Loucy (cell line): ENCODE measurements at regions not wholly inside any gene's neighbourhood (a gene's known extent, or its start where the extent isn't known, plus 50 kb on each side); places are given as distances from the start of the nearest gene placed in this dataset.

ENCODE experiments used
- H2AFZ ChIP-seq: fragments of 200-600 bp; sonication (generic); 2 replicates; pipeline ENCODE4 v1.6.0; 2016; ENCODE audit warnings: antibody characterized with exemption, mild to moderate bottlenecking, low read length, moderate library complexity
- H3F3A ChIP-seq: fragments of 200-600 bp; 2 replicates; pipeline ENCODE4 v1.6.0; 2016; ENCODE audit warnings: antibody characterized with exemption, low read depth, mild to moderate bottlenecking
- H3K27me3 ChIP-seq: fragments of 200-600 bp; sonication (generic); 2 replicates; pipeline ENCODE4 v1.6.1; 2014; ENCODE audit warnings: low read length, mild to moderate bottlenecking; ENCODE audit not compliant: insufficient read depth, poor library complexity, severe bottlenecking
- H3K36me3 ChIP-seq: fragments of 200-600 bp; sonication (generic); 2 replicates; pipeline ENCODE4 v1.6.1; 2016; ENCODE audit warnings: low read length; ENCODE audit not compliant: insufficient read depth
- H3K4me1 ChIP-seq: fragments of 200-600 bp; sonication (generic); 2 replicates; pipeline ENCODE4 v1.5.1; 2014; ENCODE audit warnings: low read length, mild to moderate bottlenecking; ENCODE audit not compliant: insufficient read depth, poor library complexity, severe bottlenecking
- H3K4me2 ChIP-seq: fragments of 200-600 bp; sonication (generic); 2 replicates; pipeline ENCODE4 v1.6.0; 2014; ENCODE audit warnings: antibody characterized with exemption, low read length, low read depth, mild to moderate bottlenecking; ENCODE audit not compliant: poor library complexity, severe bottlenecking
- H3K4me3 ChIP-seq: fragments of 200-600 bp; sonication (generic); 2 replicates; pipeline ENCODE4 v1.5.1; 2014; ENCODE audit warnings: low read length, mild to moderate bottlenecking, mixed read lengths; ENCODE audit not compliant: poor library complexity, severe bottlenecking
- H3K79me2 ChIP-seq: fragments of 200-600 bp; sonication (generic); 2 replicates; pipeline ENCODE4 v1.6.1; 2014; ENCODE audit warnings: low read length; ENCODE audit not compliant: insufficient read depth
- H3K9ac ChIP-seq: fragments of 200-600 bp; sonication (generic); 2 replicates; pipeline ENCODE4 v1.6.0; 2014; ENCODE audit warnings: mild to moderate bottlenecking, low read depth, low read length, moderate library complexity; ENCODE audit not compliant: poor library complexity, severe bottlenecking
- H3K9me2 ChIP-seq: fragments of 200-600 bp; sonication (generic); replicated peaks from 2 replicates; pipeline ENCODE4 v1.6.1; 2016; ENCODE audit warnings: low read depth, low read length, mixed read lengths
- H3K9me3 ChIP-seq: fragments of 200-600 bp; sonication (generic); 2 replicates; pipeline ENCODE4 v1.6.1; 2014; ENCODE audit warnings: mild to moderate bottlenecking, antibody characterized with exemption, low read length, low read depth; ENCODE audit not compliant: insufficient read depth
- H4K20me1 ChIP-seq: fragments of 200-600 bp; sonication (generic); 2 replicates; pipeline ENCODE4 v1.6.0; 2014; ENCODE audit warnings: antibody characterized with exemption, low read length, mild to moderate bottlenecking; ENCODE audit not compliant: insufficient read depth, poor library complexity, severe bottlenecking
- CTCF ChIP-seq: fragments of 200-600 bp; sonication (generic); conservative IDR thresholded peaks from 2 replicates; pipeline ENCODE4 v1.5.1; 2014; ENCODE audit warnings: mild to moderate bottlenecking, antibody characterized with exemption, low read length
- EZH2phosphoT487 ChIP-seq: fragments of 200-600 bp; IDR thresholded peaks from 2 replicates; pipeline ENCODE4 v1.6.1; 2018; ENCODE audit warnings: antibody characterized with exemption, mild to moderate bottlenecking, moderate library complexity, borderline replicate concordance

GRCh38 chr5:19369561-19369960 lies 618.4 kb downstream of the CDH18 start:
- Histone ChIP-seq H3K4me3 (no peak overlapping the region), H3K9me2 (no peaks in the 10 kb centered on the region), H3F3A (no peaks in the 10 kb centered on the region), H4K20me1 (no peaks in the 10 kb centered on the region), H3K36me3 (no peaks in the 10 kb centered on the region), H3K79me2 (no peaks in the 10 kb centered on the region), H2AFZ (no peak overlapping the region), H3K9ac (no peak overlapping the region), H3K4me2 (no peak overlapping the region), H3K9me3 (no peaks in the 10 kb centered on the region), H3K4me1 (no peaks in the 10 kb centered on the region), H3K27me3 (no peaks in the 10 kb centered on the region)
- no peak for TF ChIP-seq EZH2phosphoT487
- no peak for TF ChIP-seq CTCF

DNA sequence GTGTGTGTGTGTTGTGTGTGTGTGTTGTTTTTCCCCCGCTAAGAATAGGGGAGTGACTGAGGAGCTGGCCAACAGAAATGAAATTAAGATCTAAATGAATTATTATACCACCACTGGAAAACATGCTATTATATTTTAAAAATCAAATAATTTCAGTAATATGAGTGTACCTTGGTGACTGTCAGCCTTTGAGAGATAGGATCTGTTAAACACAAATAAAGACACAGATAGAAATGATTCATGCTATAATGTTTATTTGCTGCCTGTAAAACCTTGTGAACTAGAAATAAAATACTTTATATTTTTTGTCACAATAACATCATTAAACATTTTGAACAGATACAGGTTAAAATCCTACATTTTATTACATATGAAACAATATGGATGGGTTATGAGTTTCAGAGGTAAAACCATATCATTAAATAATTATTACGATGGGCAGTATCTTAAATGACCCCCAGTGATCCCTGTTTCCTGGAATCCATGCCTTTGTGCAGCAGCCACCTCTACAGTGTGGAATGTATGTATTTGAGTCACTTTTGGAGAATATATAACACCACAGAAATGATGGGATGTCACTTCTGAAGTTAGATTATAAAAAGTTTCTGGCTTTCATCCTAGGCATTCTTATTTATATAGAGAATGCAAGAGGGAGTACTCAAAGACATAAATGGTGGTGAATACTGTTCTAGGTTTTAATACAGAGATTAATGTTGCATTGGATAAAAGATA lies 617.2 kb downstream of the CDH18 start:
- no peak for TF ChIP-seq EZH2phosphoT487
- TF ChIP-seq CTCF, result no peak
- H3F3A ChIP-seq, result no peaks in the 10 kb centered on the region

DNA sequence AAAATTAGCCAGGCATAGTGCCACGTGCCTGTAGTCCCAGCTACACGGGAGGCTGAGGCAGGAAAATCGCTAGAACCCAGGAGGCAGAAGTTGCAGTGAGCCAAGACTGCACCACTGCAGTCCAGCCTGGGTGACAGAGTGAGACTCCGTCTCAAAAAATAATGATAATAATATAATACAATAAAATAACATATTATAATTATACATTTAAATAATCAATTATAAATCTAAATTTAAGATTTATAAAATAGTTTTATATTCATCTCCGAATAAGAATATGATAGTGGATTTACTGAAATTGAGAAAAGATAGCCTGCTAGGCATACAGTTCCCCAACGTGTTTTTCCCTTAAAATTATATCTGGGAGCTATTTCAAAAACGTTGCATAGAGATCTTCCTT lies 599.6 kb downstream of the CDH18 start:
- Histone ChIP-seq H3K4me2 (no peak overlapping the region), H3F3A (no peaks in the 10 kb centered on the region), H3K79me2 (no peaks in the 10 kb centered on the region), H4K20me1 (no peaks in the 10 kb centered on the region), H3K4me3 (no peak overlapping the region), H3K4me1 (no peaks in the 10 kb centered on the region), H3K9me3 (no peaks in the 10 kb centered on the region), H3K9ac (no peak overlapping the region), H2AFZ (no peak overlapping the region), H3K36me3 (no peaks in the 10 kb centered on the region), H3K27me3 (no peaks in the 10 kb centered on the region), H3K9me2 (no peaks in the 10 kb centered on the region)
- TF ChIP-seq EZH2phosphoT487 (no peak), CTCF (no peak)

More for the DNA sequence above, 617.2 kb downstream of the CDH18 start:
- H3K4me1 ChIP-seq, result no peaks in the 10 kb centered on the region
- H3K4me3 ChIP-seq, result no peak overlapping the region
- no peak overlapping the region for H2AFZ ChIP-seq
- no peak overlapping the region for H3K9ac ChIP-seq
- H3K9me2 ChIP-seq, result no peaks in the 10 kb centered on the region
- H3K4me2 ChIP-seq, result no peak overlapping the region
- H3K36me3 ChIP-seq, result no peaks in the 10 kb centered on the region
- no peaks in the 10 kb centered on the region for H3K9me3 ChIP-seq
- H4K20me1 ChIP-seq, result no peaks in the 10 kb centered on the region
- no peaks in the 10 kb centered on the region for H3K79me2 ChIP-seq
- no peaks in the 10 kb centered on the region for H3K27me3 ChIP-seq
